DOHH2 (cell line): ENCODE measurements at regions not wholly inside any gene's neighbourhood (a gene's known extent, or its start where the extent isn't known, plus 50 kb on each side); places are given as distances from the start of the nearest gene placed in this dataset.

ENCODE experiments used
- H3F3A ChIP-seq: fragments of 200-600 bp; sonication (generic), shearing (Covaris generic); 2 replicates; pipeline ENCODE4 v1.6.0; 2016; ENCODE audit warnings: antibody characterized with exemption, mild to moderate bottlenecking; ENCODE audit not compliant: control insufficient read depth, insufficient read depth
- H3K27ac ChIP-seq: fragments of 200-600 bp; sonication (generic); 2 replicates; pipeline ENCODE4 v1.5.1; 2014; ENCODE audit warnings: low read depth, mild to moderate bottlenecking, low read length, moderate library complexity
- H3K27me3 ChIP-seq: fragments of 200-600 bp; sonication (generic); 2 replicates; pipeline ENCODE4 v1.6.1; 2014; ENCODE audit warnings: mild to moderate bottlenecking, low read length, mixed read lengths; ENCODE audit not compliant: control insufficient read depth
- H3K36me3 ChIP-seq: fragments of 200-600 bp; sonication (generic); 2 replicates; pipeline ENCODE4 v1.6.1; 2014; ENCODE audit warnings: mild to moderate bottlenecking, low read length, moderate library complexity, mixed read lengths; ENCODE audit not compliant: control insufficient read depth
- H3K4me1 ChIP-seq: fragments of 200-600 bp; sonication (generic); 2 replicates; pipeline ENCODE4 v1.6.1; 2014; ENCODE audit warnings: mild to moderate bottlenecking, low read length, mixed read lengths; ENCODE audit not compliant: control insufficient read depth
- H3K4me2 ChIP-seq: fragments of 200-600 bp; sonication (generic); 2 replicates; pipeline ENCODE4 v1.6.0; 2014; ENCODE audit warnings: mild to moderate bottlenecking, low read length, moderate library complexity
- H3K4me3 ChIP-seq: fragments of 200-600 bp; sonication (generic); 2 replicates; pipeline ENCODE4 v1.5.1; 2014; ENCODE audit warnings: mild to moderate bottlenecking, low read length, mixed read lengths
- H3K79me2 ChIP-seq: fragments of 200-600 bp; sonication (generic); 2 replicates; pipeline ENCODE4 v1.6.1; 2014; ENCODE audit warnings: mild to moderate bottlenecking, low read length, mixed read lengths; ENCODE audit not compliant: control insufficient read depth
- H3K9me2 ChIP-seq: fragments of 200-600 bp; sonication (generic); replicated peaks from 2 replicates; pipeline ENCODE4 v1.6.1; 2014; ENCODE audit warnings: mild to moderate bottlenecking, low read length, mixed read lengths; ENCODE audit not compliant: control insufficient read depth
- H3K9me3 ChIP-seq: fragments of 200-600 bp; sonication (generic); 2 replicates; pipeline ENCODE4 v1.6.1; 2014; ENCODE audit warnings: antibody characterized with exemption, low read length, mixed read lengths; ENCODE audit not compliant: control insufficient read depth, insufficient read depth
- H4K20me1 ChIP-seq: fragments of 200-600 bp; sonication (generic); 2 replicates; pipeline ENCODE4 v1.6.0; 2014; ENCODE audit warnings: low read depth, mild to moderate bottlenecking, antibody characterized with exemption, low read length, moderate library complexity; ENCODE audit not compliant: control insufficient read depth, insufficient read depth
- CTCF ChIP-seq: fragments of 200-600 bp; sonication (generic); IDR thresholded peaks from one replicate; pipeline ENCODE4 v1.5.1; 2014; ENCODE audit warnings: antibody characterized with exemption, mild to moderate bottlenecking, low read depth, low read length; ENCODE audit not compliant: poor library complexity, severe bottlenecking
- EZH2phosphoT487 ChIP-seq: fragments of 200-600 bp; sonication (generic); IDR thresholded peaks from 2 replicates; pipeline ENCODE4 v1.6.1; 2017; ENCODE audit warnings: borderline replicate concordance, mild to moderate bottlenecking, antibody characterized with exemption, low read length, moderate library complexity, mixed read lengths

- H3K9me3 ChIP-seq, result no peaks in the 10 kb centered on the region
- H3K27ac ChIP-seq, result no peak overlapping the region
- H3K4me1 ChIP-seq, result no peaks in the 10 kb centered on the region
- no peak for TF ChIP-seq EZH2phosphoT487
- TF ChIP-seq CTCF, result no peak
- no peaks in the 10 kb centered on the region for H3K27me3 ChIP-seq
- no peaks in the 10 kb centered on the region for H3K9me2 ChIP-seq
- H3K79me2 ChIP-seq, result no peaks in the 10 kb centered on the region
- no peak overlapping the region for H3K4me2 ChIP-seq
- H3K4me3 ChIP-seq, result no peak overlapping the region
- H3K36me3 ChIP-seq, result no peaks in the 10 kb centered on the region
- H3F3A ChIP-seq, result no peaks in the 10 kb centered on the region
- H4K20me1 ChIP-seq, result no peaks in the 10 kb centered on the region
These were observed 50.2 kb upstream of the DTNA start for GRCh38 chr18:34659579-34660517.
